ENCODE measurements at regions not wholly inside any gene's neighbourhood (a gene's known extent, or its start where the extent isn't known, plus 50 kb on each side); places are given as distances from the start of the nearest gene placed in this dataset.

GRCh38 chr3:107116251-107116650, 261.0 kb upstream of the CCDC54 start:
- peaks cover 6% of the 10 kb centered on the region for H3K27me3 Mint-ChIP-seq
- H3K4me3 Mint-ChIP-seq, result no peak overlapping the region
- H3K27ac Mint-ChIP-seq, result no peak overlapping the region

DNA sequence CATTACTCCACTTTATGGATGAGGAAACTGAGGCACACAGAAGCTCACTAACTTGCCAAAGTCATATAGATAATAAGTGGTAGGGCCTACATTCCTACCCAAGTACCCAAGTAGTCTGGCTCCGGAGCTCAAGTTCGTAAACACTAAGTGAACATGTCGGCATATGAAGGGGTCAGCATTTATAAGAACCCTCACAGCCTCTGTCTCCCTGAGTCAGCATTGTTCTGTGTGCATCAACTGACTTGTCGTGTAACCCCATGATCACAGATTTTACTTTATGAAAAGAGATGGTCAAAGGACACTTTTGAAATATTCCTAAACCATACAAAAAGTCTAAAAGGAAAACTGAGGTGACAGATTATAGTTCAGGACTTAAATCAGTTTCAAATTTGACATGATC, 260.1 kb upstream of the CCDC54 start:
- no peaks in the 10 kb centered on the region for H3K9me3 Mint-ChIP-seq
- H3K27ac Mint-ChIP-seq, result no peak overlapping the region
- peaks cover 6% of the 10 kb centered on the region for H3K27me3 Mint-ChIP-seq
- no peaks in the 10 kb centered on the region for H3K4me1 Mint-ChIP-seq (ENCODE audit: low read depth)
- H3K4me3 Mint-ChIP-seq, result no peak overlapping the region
- H3K36me3 Mint-ChIP-seq (ENCODE audit: low read depth), result no peaks in the 10 kb centered on the region

More at GRCh38 chr3:107116251-107116650, 261.0 kb upstream of the CCDC54 start:
- Mint-ChIP-seq H3K9me3 (no peaks in the 10 kb centered on the region), H3K4me1 (ENCODE audit: low read depth) (no peaks in the 10 kb centered on the region), H3K36me3 (ENCODE audit: low read depth) (no peaks in the 10 kb centered on the region)

DNA sequence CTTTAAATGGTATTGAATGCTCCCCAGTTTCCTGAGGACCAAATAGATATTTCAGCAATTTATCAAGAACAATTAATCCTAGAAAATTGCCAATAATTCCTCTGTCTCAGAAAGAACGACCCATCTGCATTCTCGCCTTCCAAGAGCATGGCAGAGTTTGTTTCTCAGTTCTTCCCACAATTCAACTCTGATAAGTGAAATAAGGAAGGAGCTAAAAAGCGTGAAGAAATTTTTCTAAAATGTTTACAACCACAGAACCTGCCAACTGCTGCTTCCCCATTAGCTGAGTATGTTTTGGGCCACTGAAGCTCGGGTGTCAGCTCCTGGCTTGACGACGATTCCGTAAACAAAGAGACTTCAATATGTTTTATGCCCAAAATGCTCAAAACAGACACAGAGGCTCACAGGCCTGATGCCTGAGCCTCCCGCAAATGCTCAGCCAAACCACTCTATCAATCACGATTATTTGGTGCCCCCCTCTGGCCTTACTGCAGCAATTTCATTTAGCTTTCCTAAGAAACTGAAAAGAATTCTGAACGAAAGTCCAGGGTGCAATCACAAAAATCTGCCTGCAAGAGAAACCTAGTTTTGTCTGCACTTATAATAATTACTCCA, 259.2 kb upstream of the CCDC54 start:
- no peaks in the 10 kb centered on the region for H3K9me3 Mint-ChIP-seq
- H3K27ac Mint-ChIP-seq, result no peak overlapping the region
- H3K27me3 Mint-ChIP-seq, result peaks cover 6% of the 10 kb centered on the region
- H3K36me3 Mint-ChIP-seq (ENCODE audit: low read depth), result no peaks in the 10 kb centered on the region
- H3K4me3 Mint-ChIP-seq, result no peak overlapping the region
- no peaks in the 10 kb centered on the region for H3K4me1 Mint-ChIP-seq (ENCODE audit: low read depth)

DNA sequence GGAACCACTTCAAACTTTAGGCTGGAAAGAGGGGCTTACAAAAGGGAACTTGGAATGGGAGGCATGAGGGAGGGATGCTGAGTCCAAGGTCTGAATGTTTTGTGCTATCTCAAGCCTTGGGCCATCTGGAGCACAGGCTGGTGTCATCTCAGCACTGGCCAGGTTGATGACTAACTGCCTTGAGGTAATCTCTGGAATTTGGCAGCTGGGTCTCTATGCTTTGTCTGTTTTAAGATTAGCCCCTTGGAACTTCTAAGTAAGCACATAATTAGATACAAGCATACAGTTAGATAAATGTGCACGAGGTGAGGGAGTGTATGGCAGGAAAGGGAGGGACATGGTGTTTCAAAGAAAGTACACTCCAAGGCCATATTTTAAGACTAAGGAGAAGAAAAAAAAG, 252.4 kb upstream of the CCDC54 start:
- no peak overlapping the region for H3K27ac Mint-ChIP-seq
- no peaks in the 10 kb centered on the region for H3K36me3 Mint-ChIP-seq (ENCODE audit: low read depth)
- H3K27me3 Mint-ChIP-seq, result peaks cover 8% of the 10 kb centered on the region
- no peak overlapping the region for H3K4me3 Mint-ChIP-seq
- H3K4me1 Mint-ChIP-seq (ENCODE audit: low read depth), result no peaks in the 10 kb centered on the region
- H3K9me3 Mint-ChIP-seq, result no peaks in the 10 kb centered on the region

GRCh38 chr3:107128946-107129345, 248.3 kb upstream of the CCDC54 start:
- no peak overlapping the region for H3K27ac Mint-ChIP-seq
- H3K9me3 Mint-ChIP-seq, result peaks cover 5% of the 10 kb centered on the region
- H3K4me3 Mint-ChIP-seq, result no peak overlapping the region
- no peaks in the 10 kb centered on the region for H3K4me1 Mint-ChIP-seq (ENCODE audit: low read depth)
- no peaks in the 10 kb centered on the region for H3K36me3 Mint-ChIP-seq (ENCODE audit: low read depth)
- peaks cover 8% of the 10 kb centered on the region for H3K27me3 Mint-ChIP-seq

- H3K9me3 Mint-ChIP-seq, result peaks cover 5% of the 10 kb centered on the region
- H3K36me3 Mint-ChIP-seq (ENCODE audit: low read depth), result no peaks in the 10 kb centered on the region
- peaks cover 12% of the 10 kb centered on the region for H3K27me3 Mint-ChIP-seq
- no peaks in the 10 kb centered on the region for H3K4me1 Mint-ChIP-seq (ENCODE audit: low read depth)
- H3K4me3 Mint-ChIP-seq, result no peak overlapping the region
- H3K27ac Mint-ChIP-seq, result no peak overlapping the region
These were observed 247.0 kb upstream of the CCDC54 start for GRCh38 chr3:107130089-107130700.

DNA sequence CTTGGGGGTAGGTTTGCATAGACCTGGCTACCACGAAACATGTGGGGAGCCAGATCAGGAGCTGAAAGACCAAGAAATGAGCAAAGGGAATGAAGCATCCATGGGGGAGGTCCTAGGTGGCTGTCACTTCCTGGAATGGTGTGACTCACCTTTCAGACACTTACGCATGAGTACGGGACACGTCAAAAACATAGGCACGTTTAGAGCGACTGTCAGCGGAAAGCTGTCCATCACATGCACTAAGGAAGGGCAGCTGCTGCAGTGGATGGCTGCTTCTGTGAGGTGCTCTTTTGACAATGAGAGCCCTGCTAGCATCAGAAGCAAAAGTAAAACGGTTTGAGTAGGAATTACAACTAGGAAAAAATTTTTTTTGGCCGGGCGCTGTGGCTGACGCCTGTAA, 244.6 kb upstream of the CCDC54 start:
- Mint-ChIP-seq H3K27me3 (peaks cover 7% of the 10 kb centered on the region), H3K36me3 (ENCODE audit: low read depth) (no peaks in the 10 kb centered on the region), H3K9me3 (peaks cover 5% of the 10 kb centered on the region), H3K4me3 (no peak overlapping the region), H3K4me1 (ENCODE audit: low read depth) (no peaks in the 10 kb centered on the region), H3K27ac (no peak overlapping the region)

GRCh38 chr3:107133891-107134290, 243.3 kb upstream of the CCDC54 start:
- H3K4me1 Mint-ChIP-seq (ENCODE audit: low read depth), result no peaks in the 10 kb centered on the region
- no peak overlapping the region for H3K27ac Mint-ChIP-seq

DNA sequence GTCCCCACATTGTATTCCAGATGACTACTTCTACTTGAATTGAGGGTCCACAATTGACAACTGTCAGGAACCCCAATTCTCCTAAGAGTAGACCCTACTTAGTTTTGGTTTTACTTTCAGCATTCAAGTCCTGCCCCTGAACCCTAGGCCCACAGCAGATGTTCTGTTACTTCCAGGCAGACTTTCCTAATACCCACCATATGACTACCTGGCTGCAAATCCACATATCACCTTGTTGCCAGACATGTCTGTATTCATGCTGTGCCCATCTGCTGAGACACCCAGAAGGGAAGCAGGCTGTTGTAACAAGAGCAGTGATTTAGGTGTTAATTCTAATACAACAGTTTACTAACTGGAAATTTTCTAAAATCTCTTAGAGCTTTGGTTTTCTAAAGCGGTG, 235.1 kb upstream of the CCDC54 start:
- H3K27ac Mint-ChIP-seq, result no peak overlapping the region
- H3K27me3 Mint-ChIP-seq, result peaks cover 6% of the 10 kb centered on the region
- peaks cover 10% of the 10 kb centered on the region for H3K9me3 Mint-ChIP-seq
- H3K36me3 Mint-ChIP-seq (ENCODE audit: low read depth), result no peaks in the 10 kb centered on the region
- H3K4me1 Mint-ChIP-seq (ENCODE audit: low read depth), result no peaks in the 10 kb centered on the region
- H3K4me3 Mint-ChIP-seq, result no peak overlapping the region

More at GRCh38 chr3:107133891-107134290, 243.3 kb upstream of the CCDC54 start:
- Mint-ChIP-seq H3K4me3 (no peak overlapping the region), H3K36me3 (ENCODE audit: low read depth) (no peaks in the 10 kb centered on the region), H3K9me3 (peaks cover 5% of the 10 kb centered on the region), H3K27me3 (peaks cover 4% of the 10 kb centered on the region)

DNA sequence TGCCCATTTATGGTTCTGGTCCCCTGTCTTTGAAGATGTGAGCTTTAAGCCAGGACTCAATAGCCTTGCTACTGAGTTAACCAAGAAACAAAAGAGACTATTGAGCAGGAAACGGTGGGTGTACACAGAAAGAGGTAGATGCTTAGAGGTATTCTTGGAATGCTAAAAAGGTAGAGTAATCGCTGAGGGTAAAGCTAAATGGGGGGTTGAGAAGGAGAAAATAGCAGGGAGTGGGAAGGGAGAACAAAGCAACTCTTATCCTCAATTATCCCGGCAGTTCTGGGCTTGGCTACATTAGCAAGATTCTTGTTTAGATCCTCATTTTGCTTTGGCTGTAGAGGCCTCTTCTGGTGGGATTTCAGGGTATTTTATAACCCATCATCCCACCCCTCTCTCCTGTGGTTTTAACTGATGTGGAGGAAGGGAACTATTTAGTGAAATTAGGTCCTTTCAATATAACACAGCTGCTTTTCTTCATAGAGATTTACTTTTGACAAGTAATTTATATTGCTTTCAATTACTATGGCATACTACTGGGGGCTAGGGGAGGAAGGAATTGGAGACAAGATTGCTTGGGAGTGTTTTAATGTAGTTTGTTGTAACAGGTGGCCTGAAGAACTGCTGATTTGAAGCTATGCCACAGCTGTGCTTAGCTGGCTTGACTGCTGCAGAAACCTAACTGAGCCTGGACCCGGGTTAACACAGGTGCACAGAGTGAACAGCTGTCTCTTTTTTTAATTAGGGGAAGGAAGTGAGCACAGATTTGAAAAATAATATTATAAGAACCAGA, 234.3 kb upstream of the CCDC54 start:
- H3K4me3 Mint-ChIP-seq, result no peak overlapping the region
- no peak overlapping the region for H3K27ac Mint-ChIP-seq
- no peaks in the 10 kb centered on the region for H3K36me3 Mint-ChIP-seq (ENCODE audit: low read depth)
- no peaks in the 10 kb centered on the region for H3K4me1 Mint-ChIP-seq (ENCODE audit: low read depth)
- peaks cover 6% of the 10 kb centered on the region for H3K27me3 Mint-ChIP-seq
- peaks cover 10% of the 10 kb centered on the region for H3K9me3 Mint-ChIP-seq

GRCh38 chr3:107150675-107151074, 226.6 kb upstream of the CCDC54 start:
- Mint-ChIP-seq H3K9me3 (peaks cover 5% of the 10 kb centered on the region), H3K27me3 (no peaks in the 10 kb centered on the region), H3K4me1 (ENCODE audit: low read depth) (no peaks in the 10 kb centered on the region), H3K4me3 (no peak overlapping the region), H3K27ac (no peak overlapping the region), H3K36me3 (ENCODE audit: low read depth) (no peaks in the 10 kb centered on the region)

GRCh38 chr3:107153981-107154380, 223.3 kb upstream of the CCDC54 start:
- no peaks in the 10 kb centered on the region for H3K4me1 Mint-ChIP-seq (ENCODE audit: low read depth)
- no peaks in the 10 kb centered on the region for H3K36me3 Mint-ChIP-seq (ENCODE audit: low read depth)
- no peaks in the 10 kb centered on the region for H3K27me3 Mint-ChIP-seq
- peaks cover 14% of the 10 kb centered on the region for H3K9me3 Mint-ChIP-seq
- H3K4me3 Mint-ChIP-seq, result no peak overlapping the region
- no peak overlapping the region for H3K27ac Mint-ChIP-seq

DNA sequence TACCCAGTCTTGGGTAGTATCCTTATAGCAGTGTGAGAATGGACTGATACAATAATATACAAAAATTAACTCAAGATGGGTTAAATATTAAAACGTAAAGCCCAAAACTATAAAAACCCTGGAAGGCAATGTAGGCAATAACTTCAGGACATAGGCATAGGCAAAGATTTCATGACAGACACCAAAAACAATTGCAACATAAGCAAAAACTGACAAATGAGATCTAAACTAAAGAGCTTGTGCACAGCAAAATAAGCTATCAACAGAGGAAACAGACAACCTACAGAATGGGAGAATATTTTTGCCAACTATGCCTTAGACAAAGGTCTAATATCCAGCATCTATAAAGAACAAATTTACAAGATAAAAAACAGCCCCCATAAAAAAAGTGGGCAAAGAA, 204.8 kb upstream of the CCDC54 start:
- H3K36me3 Mint-ChIP-seq (ENCODE audit: low read depth), result no peaks in the 10 kb centered on the region
- no peak overlapping the region for H3K27ac Mint-ChIP-seq
- no peaks in the 10 kb centered on the region for H3K4me1 Mint-ChIP-seq (ENCODE audit: low read depth)
- no peak overlapping the region for H3K4me3 Mint-ChIP-seq
- H3K9me3 Mint-ChIP-seq, result peaks cover 13% of the 10 kb centered on the region
- no peaks in the 10 kb centered on the region for H3K27me3 Mint-ChIP-seq

DNA sequence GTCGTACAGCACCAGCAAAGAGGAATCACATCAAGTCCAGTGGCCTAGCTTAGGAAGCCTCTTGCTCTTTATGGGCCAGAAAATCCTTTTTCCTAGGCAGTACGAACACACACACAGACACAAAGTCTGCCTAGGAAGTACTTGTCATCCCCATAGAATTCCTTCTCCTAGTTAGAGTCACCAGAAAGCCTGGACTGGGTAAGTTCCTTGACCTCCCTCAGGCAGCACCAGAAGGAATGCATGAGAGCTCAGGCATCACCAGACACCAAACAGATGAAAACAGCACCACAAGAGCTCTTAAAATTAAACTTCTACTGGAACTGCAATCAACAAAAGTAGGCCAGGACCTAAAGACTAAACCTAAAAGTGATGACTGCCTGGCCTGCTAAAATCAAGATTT, 192.9 kb upstream of the CCDC54 start:
- H3K27ac Mint-ChIP-seq, result no peak overlapping the region
- H3K4me1 Mint-ChIP-seq (ENCODE audit: low read depth), result no peaks in the 10 kb centered on the region
- H3K27me3 Mint-ChIP-seq, result peaks cover 8% of the 10 kb centered on the region
- no peaks in the 10 kb centered on the region for H3K9me3 Mint-ChIP-seq
- no peaks in the 10 kb centered on the region for H3K36me3 Mint-ChIP-seq (ENCODE audit: low read depth)
- H3K4me3 Mint-ChIP-seq, result no peak overlapping the region

DNA sequence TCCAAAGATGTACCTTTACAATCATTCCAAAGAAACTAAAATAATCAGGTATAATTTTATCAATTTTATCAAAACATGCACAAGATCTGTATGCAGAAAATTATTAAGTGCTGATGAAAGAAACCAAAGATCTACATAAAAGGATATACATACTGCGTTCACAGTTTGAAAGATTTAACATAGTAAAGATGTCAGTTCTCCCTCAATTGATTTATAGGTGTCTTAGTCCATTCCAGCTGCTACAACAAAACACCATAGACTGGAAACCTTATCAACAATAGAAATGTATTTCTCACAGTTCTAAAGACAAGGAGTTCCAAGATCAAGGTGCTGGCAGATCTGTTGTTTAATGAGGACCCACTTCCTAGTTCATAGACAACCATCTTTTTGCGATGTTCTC, 189.0 kb upstream of the CCDC54 start:
- no peaks in the 10 kb centered on the region for H3K27me3 Mint-ChIP-seq
- no peak overlapping the region for H3K27ac Mint-ChIP-seq
- no peaks in the 10 kb centered on the region for H3K36me3 Mint-ChIP-seq (ENCODE audit: low read depth)
- H3K4me3 Mint-ChIP-seq, result no peak overlapping the region
- no peaks in the 10 kb centered on the region for H3K9me3 Mint-ChIP-seq
- no peaks in the 10 kb centered on the region for H3K4me1 Mint-ChIP-seq (ENCODE audit: low read depth)
